ENCODE measurements at regions not wholly inside any gene's neighbourhood (a gene's known extent, or its start where the extent isn't known, plus 50 kb on each side); places are given as distances from the start of the nearest gene placed in this dataset.
"Not testable (repeated sequence)": the region's sequence is repeated elsewhere in the genome, so short reads cannot be mapped to it uniquely, and the experiment has no call there.

DNA sequence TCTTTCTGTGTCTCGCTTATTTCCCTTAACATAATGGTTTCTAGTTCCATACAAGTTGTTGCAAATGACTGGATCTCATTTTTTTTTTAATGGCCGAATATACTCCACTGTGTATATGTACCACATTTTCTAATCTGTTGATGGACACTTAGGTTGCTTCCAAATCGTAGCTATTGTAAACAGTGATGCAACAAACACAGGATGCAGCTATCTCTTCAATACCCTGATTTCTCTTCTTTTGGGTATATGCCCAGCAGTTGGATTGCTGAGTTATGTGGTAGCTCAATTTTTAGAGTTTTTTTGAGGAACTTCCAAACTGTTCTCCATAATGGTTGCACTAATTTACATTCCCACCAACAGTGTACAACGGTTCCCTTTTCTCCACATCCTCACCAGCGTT is 100.4 kb upstream of the CHORDC1 start:
- DNase-seq = no peak

DNA sequence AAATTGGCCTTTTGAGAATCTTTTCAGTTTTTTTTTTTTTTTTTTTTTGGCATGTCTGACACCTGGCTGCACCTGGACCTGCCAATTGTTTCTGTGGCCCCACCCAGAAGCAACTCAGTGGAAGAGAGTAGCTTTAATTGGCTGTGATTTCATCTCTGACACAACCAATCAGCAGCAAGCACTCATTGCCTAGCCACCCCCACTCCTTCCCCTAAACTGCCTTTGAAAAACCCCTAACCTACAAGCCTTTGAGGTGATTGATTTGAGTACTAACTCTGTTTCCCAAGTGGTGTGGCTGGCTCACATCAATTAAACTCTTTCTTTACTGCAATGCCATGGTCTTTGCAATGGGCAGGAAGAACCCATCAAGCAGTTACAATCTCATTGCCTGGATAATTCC is 98.2 kb upstream of the CHORDC1 start:
- no peak for DNase-seq

DNA sequence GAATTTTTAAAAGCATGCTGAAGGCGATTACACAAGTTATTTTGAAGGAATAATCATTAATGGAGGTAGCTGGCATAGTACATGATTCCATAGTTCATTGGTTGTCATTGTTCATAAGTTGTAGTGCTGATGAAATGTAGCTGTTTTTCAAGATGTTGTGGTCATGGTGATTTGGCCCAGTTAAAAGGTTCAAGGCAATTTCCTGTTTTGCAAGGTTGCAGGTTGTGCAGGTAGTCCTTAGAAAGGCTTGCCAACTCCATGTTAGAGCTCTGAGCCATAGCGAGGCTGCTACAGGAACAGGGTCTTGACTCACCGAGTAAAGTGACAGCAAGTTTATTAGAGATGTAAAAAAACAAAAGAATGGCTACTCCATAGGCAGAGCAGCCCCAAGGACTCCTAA is 95.8 kb upstream of the CHORDC1 start:
- no peak for DNase-seq

DNA sequence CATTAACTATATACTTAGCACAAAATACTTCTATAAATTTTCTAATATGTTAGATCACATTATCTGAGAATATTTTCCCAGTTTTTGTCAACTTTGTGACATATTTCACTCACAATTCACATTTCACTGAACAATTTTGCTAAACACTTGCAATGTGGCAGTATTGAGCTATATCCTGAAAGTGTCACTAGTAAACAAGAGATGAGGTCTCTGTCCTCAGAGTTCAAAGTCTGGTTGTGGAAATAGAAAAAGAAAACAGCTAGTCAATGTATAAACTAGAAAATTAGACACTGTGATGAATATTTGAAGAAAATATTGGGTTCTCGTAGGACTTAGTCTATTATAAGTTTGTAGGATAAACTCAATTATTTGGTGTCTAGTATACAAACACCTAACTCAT is 87.4 kb upstream of the CHORDC1 start:
- no peak for DNase-seq

DNA sequence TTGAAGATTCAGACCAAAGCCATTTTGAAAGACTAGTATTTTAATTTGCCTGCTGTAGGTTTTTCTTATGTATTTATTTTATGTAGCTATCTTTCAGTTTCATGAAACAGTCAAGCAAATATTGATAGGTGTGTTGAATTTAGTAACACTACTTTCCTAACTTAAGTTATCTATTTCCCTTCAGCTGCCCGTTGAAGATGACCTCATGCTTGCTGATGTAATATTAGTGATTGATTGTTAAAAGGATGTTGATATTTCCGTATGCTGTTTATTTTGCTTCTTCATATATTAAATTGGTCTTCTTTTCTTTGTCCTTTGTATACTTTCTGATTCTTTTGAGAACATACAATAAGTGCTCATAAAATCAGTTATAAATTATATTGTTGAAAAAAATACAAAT is 86.8 kb upstream of the CHORDC1 start:
- no peak for DNase-seq

DNA sequence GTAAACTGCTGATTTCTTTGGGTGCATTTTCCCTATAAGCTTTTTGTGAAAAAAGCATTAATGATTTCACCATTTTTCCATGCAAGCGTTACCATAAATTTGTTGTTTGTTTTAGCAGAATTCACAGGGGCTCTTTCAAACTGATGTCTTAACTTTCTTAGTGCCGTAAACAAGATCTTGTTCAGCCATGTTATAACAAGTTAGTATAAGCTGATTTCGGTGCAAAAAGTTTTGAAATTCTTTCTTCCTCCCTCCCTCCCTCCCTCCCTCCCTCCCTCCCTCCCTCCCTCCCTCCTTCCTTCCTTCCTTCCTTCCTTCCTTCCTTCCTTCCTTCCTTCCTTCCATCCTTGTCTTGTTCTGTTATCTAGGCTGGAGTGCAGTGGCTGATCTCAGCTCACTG is 71.7 kb upstream of the CHORDC1 start:
- no peak for DNase-seq

DNA sequence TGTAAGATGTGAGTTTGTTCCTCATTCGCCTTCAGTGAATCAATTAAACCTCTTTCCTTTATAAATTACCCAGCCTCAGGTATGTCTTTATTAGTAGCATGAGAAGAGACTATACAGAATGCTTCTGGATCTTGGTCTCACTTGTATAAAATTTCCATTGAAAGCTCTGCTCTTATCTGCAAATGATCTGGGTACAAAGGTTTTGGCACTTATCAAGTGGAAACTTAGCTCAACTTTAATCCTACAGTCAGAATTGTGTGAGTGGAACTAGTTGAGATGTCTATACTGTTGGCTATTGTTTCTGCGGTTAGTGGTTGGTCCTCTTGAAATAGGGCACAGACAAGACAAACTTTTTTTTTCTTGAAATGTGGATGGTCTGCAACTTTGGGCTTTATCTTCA is 71.2 kb upstream of the CHORDC1 start:
- no peak for DNase-seq

DNA sequence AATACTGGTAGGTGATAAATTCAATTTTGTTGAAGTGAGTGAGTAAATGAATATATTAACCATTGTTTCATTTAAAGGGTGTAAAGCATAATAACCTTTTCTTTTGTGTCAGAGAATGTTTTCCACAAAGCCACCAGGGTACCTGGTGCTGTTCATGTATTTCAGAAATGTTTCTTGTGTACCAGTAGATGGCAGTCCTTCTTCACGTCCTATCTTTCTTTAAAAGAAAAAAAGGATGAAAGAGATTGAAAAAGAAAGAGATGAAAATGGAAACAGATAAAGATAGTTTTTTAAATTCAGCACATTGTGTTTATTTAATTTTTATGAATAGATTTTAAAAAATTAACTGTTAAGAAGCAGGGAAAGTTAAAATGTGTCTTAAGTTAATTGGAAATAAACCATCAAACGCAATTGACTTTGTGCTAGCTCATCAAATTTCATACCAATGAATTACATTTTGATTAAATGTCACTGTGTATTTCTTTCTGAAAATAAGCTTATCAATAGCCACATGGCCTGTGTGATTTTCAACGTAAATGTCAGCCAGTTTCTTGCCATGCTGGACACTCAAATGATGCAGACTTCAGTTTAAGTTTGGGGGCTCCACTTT is 65.5 kb upstream of the CHORDC1 start:
- DNase-seq = no peak

DNA sequence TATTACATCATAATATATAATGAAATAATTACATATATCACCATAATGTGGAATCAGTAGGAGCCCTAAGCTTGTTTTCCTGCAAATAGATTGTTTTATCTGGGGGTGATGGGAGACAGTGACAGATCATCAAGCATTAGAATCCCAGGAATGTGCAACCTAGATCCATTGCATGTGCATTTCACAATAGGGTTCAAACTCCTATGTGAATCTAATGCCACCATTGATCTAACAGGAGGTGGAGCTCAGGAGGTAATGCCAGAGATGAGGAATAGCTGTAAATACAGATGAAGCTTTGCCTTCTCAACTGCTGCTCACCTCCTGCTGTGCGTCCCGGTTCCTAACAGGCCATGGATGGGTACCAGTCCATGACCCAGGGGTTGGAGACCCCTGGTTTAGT is 63.8 kb upstream of the CHORDC1 start:
- no peak for DNase-seq

DNA sequence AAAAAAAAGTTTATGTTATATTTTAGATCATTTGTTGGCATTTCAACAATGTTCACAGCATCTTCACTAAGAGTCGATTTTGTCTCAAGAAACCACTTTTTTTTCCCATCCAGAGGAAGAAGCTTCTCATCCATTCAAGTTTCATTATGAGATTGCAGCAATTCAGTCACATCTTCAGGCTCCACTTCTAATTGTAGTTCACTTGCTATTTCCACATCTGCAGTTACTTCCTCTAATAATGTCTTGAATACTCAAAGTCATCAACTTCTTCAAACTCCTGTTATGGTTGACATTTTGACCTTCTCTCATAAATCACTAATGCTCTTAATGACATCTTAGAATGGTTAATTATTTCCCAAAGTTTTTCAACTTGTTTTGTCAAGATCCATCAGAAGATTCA is 61.3 kb upstream of the CHORDC1 start:
- no peak for DNase-seq

DNA sequence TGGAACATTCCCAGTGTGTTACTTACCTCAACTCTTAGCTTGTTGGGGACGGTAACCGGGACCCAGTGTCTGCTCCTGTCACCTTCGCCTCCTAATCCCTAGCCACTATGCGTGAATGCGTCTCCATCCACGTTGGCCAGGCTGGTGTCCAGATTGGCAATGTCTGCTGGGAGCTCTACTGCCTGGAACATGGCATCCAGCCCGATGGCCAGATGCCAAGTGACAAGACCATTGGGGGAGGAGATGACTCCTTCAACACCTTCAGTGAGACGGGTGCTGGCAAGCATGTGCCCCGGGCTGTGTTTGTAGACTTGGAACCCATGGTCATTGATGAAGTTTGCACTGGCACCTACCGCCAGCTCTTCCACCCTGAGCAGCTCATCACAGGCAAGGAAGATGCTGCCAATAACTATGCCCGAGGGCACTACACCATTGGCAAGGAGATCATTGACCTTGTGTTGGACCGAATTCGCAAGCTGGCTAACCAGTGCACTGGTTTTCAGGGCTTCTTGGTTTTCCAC is 59.8 kb upstream of the CHORDC1 start:
- DNase-seq = not testable (repeated sequence)

DNA sequence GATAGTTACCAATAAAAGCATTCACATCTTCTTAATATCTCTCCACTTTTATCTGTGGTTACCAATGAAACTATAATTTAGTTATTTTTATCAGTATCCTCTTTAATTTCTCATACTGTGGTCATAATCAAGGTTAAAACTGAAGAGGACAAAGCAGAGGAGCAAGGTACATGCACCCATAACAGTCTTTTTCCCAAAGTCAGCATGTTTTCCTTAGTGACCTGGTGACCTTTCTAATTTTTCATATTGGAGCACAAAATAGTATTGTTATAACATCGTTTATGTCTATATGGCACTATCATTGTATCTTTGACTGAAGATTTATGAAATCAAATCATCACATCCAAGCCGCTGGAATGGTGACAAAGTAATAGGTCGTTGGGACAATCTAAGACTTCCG is 51.5 kb upstream of the CHORDC1 start:
- DNase-seq = no peak
